ENCODE measurements at regions not wholly inside any gene's neighbourhood (a gene's known extent, or its start where the extent isn't known, plus 50 kb on each side); places are given as distances from the start of the nearest gene placed in this dataset.

DNA sequence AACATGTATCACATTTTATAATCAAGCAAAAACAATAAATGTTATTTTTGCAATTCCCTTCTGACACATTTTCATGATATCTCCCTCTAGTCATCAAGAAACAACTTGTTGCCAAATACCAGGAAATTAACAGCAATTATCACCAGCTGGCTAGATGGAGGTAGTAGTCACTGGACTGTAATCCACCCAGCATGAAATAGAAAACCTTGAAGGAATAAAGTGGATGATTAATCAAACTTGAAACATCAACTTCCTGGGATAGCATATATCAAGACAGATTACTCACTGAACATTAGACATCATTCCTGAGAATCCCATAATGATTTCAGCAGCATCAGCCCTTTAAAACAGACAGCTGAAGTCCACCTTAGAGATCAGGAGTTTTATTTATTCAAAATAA is 259.0 kb downstream of the CCDC59 start:
- no peaks in the 10 kb centered on the region for H3K36me3 ChIP-seq
- TF ChIP-seq, protein P1, sequence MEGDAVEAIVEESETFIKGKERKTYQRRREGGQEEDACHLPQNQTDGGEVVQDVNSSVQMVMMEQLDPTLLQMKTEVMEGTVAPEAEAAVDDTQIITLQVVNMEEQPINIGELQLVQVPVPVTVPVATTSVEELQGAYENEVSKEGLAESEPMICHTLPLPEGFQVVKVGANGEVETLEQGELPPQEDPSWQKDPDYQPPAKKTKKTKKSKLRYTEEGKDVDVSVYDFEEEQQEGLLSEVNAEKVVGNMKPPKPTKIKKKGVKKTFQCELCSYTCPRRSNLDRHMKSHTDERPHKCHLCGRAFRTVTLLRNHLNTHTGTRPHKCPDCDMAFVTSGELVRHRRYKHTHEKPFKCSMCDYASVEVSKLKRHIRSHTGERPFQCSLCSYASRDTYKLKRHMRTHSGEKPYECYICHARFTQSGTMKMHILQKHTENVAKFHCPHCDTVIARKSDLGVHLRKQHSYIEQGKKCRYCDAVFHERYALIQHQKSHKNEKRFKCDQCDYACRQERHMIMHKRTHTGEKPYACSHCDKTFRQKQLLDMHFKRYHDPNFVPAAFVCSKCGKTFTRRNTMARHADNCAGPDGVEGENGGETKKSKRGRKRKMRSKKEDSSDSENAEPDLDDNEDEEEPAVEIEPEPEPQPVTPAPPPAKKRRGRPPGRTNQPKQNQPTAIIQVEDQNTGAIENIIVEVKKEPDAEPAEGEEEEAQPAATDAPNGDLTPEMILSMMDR (IDR thresholded peaks at IDR 0.05; ENCODE audit: borderline replicate concordance), result no peak
- no peaks in the 10 kb centered on the region for H3K27me3 ChIP-seq (ENCODE audit: low read depth)
- no peaks in the 10 kb centered on the region for H3K4me1 ChIP-seq
- no peak for DNase-seq
- H3K4me3 ChIP-seq, result no peak overlapping the region
- intact Hi-C loops (cut with micrococcal nuclease), result no loop called here
- H3K9me3 ChIP-seq (replicated peaks), result peaks cover 20% of the 10 kb centered on the region
- H3K27ac ChIP-seq (replicated peaks), result no peak overlapping the region

DNA sequence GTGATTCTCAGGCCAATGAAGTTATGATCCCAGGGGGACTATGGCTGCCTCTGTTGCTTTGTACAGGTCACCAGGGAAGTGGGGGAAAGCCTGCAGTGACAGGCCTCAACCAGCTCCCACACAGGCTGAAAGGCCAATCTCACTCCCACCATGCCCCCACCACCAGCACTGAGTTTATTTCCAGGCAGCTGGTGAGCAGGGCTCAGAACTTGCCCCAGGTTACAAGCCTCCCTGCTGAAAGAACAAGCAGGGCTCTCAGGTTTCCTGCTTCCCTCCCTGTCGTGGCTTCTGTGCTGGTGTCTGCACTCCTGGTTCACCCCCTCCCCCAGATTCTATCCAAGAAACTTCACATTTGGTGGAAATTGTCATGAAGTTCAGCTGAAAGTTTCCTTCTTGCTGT is 260.3 kb downstream of the CCDC59 start:
- intact Hi-C loops (cut with micrococcal nuclease), result no loop called here
- H3K27ac ChIP-seq (replicated peaks), result no peak overlapping the region
- H3K4me3 ChIP-seq, result no peak overlapping the region
- H3K36me3 ChIP-seq, result no peaks in the 10 kb centered on the region
- peaks cover 32% of the 10 kb centered on the region for H3K9me3 ChIP-seq (replicated peaks)
- TF ChIP-seq, protein P1 (IDR thresholded peaks at IDR 0.05; ENCODE audit: borderline replicate concordance), result no peak
- H3K27me3 ChIP-seq (ENCODE audit: low read depth), result no peaks in the 10 kb centered on the region
- no peak for DNase-seq
- H3K4me1 ChIP-seq, result no peaks in the 10 kb centered on the region

DNA sequence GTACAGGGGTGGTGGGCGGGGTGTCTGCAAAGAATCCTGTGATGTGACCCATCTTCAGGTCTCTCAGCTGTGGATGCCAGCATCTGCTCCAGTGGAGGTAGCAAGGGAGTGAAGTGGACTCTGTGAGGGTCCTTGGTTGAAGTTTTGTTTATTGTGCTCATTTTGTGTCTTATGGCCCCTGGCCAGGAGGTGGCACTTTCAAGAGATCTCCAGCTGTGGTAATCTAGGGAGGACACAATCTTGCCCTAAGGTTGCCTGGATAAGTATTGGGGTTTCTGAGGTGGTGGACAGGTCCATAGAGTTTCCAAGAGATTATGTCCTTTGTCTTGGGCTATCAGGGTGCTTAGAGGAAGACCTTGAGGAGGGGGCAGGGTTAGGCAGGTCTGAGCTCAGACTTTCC is 260.7 kb downstream of the CCDC59 start:
- peaks cover 32% of the 10 kb centered on the region for H3K9me3 ChIP-seq (replicated peaks)
- no peak overlapping the region for H3K4me3 ChIP-seq
- no peaks in the 10 kb centered on the region for H3K36me3 ChIP-seq
- H3K27me3 ChIP-seq (ENCODE audit: low read depth), result no peaks in the 10 kb centered on the region
- intact Hi-C loops (cut with micrococcal nuclease), result no loop called here
- no peaks in the 10 kb centered on the region for H3K4me1 ChIP-seq
- TF ChIP-seq, protein P1 (IDR thresholded peaks at IDR 0.05; ENCODE audit: borderline replicate concordance), result no peak
- H3K27ac ChIP-seq (replicated peaks), result no peak overlapping the region
- no peak for DNase-seq

DNA sequence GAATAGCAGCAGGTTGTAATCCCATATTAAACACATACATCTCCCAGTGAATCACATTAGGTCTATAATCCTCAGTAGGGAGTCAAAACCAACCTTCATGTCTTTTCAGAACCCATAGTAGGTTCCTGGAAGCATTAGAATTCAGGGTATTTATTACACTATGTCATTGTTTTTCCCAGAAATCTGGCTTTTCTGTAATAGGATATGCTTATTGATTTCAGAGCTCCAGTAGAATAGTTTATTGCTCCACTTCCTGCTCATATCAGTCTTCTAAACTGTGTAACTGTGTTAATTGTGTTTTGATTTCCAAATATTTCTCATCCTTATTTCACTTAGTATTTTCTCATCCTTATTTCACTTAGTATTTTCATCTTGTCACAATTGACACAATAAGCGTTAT is 268.0 kb downstream of the CCDC59 start:
- DNase-seq, result no peak
- Histone ChIP-seq H3K27ac (replicated peaks) (no peak overlapping the region), H3K4me1 (no peaks in the 10 kb centered on the region), H3K27me3 (ENCODE audit: low read depth) (no peaks in the 10 kb centered on the region), H3K9me3 (replicated peaks) (peaks cover 41% of the 10 kb centered on the region), H3K36me3 (no peaks in the 10 kb centered on the region), H3K4me3 (no peak overlapping the region)
- TF ChIP-seq, protein P1 (IDR thresholded peaks at IDR 0.05; ENCODE audit: borderline replicate concordance), result no peak
- intact Hi-C loops (cut with micrococcal nuclease), result no loop called here

DNA sequence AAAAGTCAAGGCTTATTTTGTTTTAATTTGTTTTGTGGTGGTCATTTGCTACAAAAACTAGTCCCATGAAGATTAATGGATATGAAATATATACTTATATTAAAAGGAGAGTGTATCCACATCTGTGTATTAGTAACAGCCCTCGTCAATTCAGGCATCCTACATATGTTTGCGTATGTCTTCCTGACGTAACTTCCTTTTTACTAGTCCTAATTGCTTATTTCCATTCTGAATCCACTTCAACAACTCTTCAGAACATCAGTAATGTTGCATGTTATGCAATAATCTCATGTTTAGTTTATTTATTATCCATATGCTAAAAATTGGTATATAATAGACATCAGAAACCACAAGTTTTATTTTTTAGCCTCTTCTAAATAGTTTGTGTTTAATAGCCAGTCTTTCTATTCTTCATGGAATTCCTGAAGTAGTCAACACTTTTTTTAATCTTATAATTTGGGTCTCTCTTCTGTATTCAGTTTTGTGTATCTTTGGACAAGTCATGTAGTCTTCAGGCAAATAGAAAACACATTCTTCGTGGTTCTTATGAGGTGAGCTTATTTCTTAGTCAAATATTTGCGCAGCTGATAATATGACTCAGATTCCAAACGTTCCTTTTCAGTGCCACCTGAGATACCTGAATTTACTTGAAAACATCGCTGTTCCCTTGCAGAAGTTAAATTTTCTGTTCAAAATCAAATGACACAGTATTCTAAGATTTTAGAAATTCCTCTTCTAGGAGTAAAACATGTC is 268.6 kb downstream of the CCDC59 start:
- H3K27ac ChIP-seq (replicated peaks), result no peak overlapping the region
- TF ChIP-seq, protein P1 (IDR thresholded peaks at IDR 0.05; ENCODE audit: borderline replicate concordance), result no peak
- H3K36me3 ChIP-seq, result no peaks in the 10 kb centered on the region
- intact Hi-C loops (cut with micrococcal nuclease), result no loop called here
- no peak overlapping the region for H3K4me3 ChIP-seq
- H3K4me1 ChIP-seq, result no peaks in the 10 kb centered on the region
- DNase-seq, result no peak
- no peaks in the 10 kb centered on the region for H3K27me3 ChIP-seq (ENCODE audit: low read depth)
- H3K9me3 ChIP-seq (replicated peaks), result peaks cover 47% of the 10 kb centered on the region

Data from left ventricle myocardium inferior (tissue), 1 donor.